ENCODE measurements at regions not wholly inside any gene's neighbourhood (a gene's known extent, or its start where the extent isn't known, plus 50 kb on each side); places are given as distances from the start of the nearest gene placed in this dataset.
A peak's percentile ranks its signal among the peaks of the same experiment; 100 is the strongest.

DNA sequence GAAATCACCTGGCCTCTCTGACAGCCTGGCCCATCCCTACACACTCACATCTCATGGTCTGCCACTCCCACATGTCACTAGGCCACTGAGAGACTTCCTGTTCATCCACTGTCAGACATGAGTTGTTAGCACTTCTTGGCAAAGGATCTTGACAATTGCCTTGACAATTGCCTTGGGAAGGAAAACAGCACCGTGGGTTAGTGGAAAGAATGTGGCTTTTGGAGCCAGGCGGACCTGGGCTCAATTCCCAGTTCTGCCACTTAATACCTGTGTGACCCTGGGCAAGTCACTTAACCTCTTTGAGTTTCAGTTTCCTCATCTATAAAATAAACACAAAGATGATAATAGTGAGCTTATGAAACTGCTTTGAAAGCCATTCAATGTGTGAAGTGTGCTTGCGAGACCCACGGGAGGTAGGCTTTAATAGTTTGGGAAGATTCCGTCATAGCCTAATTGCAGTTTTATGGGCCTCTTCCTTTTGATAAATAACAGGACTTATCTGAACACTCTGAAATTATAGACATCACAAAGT is 250.4 kb downstream of the C12orf75 start:
- TF ChIP-seq YY1 (IDR thresholded peaks at IDR 0.05; ENCODE audit: low read depth) = peak; percentile 39; the same call in 1 of the 2 replicates
- TF ChIP-seq MAX (IDR thresholded peaks at IDR 0.05) = peak; percentile 54
- TF ChIP-seq NFIC (IDR thresholded peaks at IDR 0.05) = peak; percentile 99
- TF ChIP-seq TEAD4 (IDR thresholded peaks at IDR 0.05) = peak; percentile 89
- TF ChIP-seq TCF12 (IDR thresholded peaks at IDR 0.05; ENCODE audit: low read depth) = peak; percentile 96
- TF ChIP-seq FOXM1 (IDR thresholded peaks at IDR 0.05; ENCODE audit: borderline replicate concordance, low read depth) = peak; percentile 96
- no peak for TF ChIP-seq CREB1 (IDR thresholded peaks at IDR 0.05; ENCODE audit: low read depth)
- no peak for TF ChIP-seq ZBTB7A (IDR thresholded peaks at IDR 0.05; ENCODE audit: low read depth)
- TF ChIP-seq, protein P1, sequence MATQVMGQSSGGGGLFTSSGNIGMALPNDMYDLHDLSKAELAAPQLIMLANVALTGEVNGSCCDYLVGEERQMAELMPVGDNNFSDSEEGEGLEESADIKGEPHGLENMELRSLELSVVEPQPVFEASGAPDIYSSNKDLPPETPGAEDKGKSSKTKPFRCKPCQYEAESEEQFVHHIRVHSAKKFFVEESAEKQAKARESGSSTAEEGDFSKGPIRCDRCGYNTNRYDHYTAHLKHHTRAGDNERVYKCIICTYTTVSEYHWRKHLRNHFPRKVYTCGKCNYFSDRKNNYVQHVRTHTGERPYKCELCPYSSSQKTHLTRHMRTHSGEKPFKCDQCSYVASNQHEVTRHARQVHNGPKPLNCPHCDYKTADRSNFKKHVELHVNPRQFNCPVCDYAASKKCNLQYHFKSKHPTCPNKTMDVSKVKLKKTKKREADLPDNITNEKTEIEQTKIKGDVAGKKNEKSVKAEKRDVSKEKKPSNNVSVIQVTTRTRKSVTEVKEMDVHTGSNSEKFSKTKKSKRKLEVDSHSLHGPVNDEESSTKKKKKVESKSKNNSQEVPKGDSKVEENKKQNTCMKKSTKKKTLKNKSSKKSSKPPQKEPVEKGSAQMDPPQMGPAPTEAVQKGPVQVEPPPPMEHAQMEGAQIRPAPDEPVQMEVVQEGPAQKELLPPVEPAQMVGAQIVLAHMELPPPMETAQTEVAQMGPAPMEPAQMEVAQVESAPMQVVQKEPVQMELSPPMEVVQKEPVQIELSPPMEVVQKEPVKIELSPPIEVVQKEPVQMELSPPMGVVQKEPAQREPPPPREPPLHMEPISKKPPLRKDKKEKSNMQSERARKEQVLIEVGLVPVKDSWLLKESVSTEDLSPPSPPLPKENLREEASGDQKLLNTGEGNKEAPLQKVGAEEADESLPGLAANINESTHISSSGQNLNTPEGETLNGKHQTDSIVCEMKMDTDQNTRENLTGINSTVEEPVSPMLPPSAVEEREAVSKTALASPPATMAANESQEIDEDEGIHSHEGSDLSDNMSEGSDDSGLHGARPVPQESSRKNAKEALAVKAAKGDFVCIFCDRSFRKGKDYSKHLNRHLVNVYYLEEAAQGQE (IDR thresholded peaks at IDR 0.05; ENCODE audit: low read depth) = peak; percentile 11; the same call in 1 of the 2 replicates
- 0 out of 2 replicates have a peak, but pooled peaks have one; percentile 38 for TF ChIP-seq CEBPB (IDR thresholded peaks at IDR 0.05)
- TF ChIP-seq EP300 (IDR thresholded peaks at IDR 0.05; ENCODE audit: borderline replicate concordance) = peak; percentile 98
- TF ChIP-seq, protein P2, sequence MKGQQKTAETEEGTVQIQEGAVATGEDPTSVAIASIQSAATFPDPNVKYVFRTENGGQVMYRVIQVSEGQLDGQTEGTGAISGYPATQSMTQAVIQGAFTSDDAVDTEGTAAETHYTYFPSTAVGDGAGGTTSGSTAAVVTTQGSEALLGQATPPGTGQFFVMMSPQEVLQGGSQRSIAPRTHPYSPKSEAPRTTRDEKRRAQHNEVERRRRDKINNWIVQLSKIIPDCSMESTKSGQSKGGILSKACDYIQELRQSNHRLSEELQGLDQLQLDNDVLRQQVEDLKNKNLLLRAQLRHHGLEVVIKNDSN (IDR thresholded peaks at IDR 0.05) = no peak

GRCh38 chr12:105581420-105581819 is 250.9 kb downstream of the C12orf75 start:
- TF ChIP-seq, protein P2 (IDR thresholded peaks at IDR 0.05) = no peak
- TF ChIP-seq YY1 (IDR thresholded peaks at IDR 0.05; ENCODE audit: low read depth) (no peak), NFIC (IDR thresholded peaks at IDR 0.05) (no peak), ZBTB7A (IDR thresholded peaks at IDR 0.05; ENCODE audit: low read depth) (no peak), EP300 (IDR thresholded peaks at IDR 0.05; ENCODE audit: borderline replicate concordance) (no peak), TEAD4 (IDR thresholded peaks at IDR 0.05) (peak; percentile 44; the same call in 1 of the 2 replicates), MAX (IDR thresholded peaks at IDR 0.05) (no peak)

DNA sequence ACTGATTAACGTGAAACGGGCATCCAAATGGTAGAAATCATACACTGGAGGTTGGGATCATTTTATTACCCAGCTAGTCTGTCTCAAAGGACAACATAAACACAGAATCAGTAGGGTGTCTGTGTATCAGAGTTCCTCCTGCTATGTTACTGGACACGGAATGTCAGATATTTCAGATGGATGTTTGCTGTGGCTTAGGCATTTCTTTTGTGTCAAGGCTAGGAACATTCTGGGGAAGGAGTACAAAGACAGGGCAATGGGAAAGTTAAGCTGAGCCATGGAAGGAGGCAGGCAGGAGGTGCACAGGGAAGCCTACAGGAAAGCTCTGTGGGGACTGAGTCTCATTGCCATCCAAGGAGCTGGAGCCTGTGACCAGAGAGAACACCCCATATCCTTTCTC is 254.6 kb downstream of the C12orf75 start:
- no peak for TF ChIP-seq EP300 (IDR thresholded peaks at IDR 0.05; ENCODE audit: borderline replicate concordance)
- no peak for TF ChIP-seq TAF1 (IDR thresholded peaks at IDR 0.05; ENCODE audit: low read depth)
- TF ChIP-seq ZBTB7A (IDR thresholded peaks at IDR 0.05; ENCODE audit: low read depth) = no peak
- no peak for TF ChIP-seq TCF12 (IDR thresholded peaks at IDR 0.05; ENCODE audit: low read depth)

- TF ChIP-seq TCF12 (IDR thresholded peaks at IDR 0.05; ENCODE audit: low read depth) (peak; percentile 75), RAD21 (IDR thresholded peaks at IDR 0.05; ENCODE audit: low read depth) (no peak), NFIC (IDR thresholded peaks at IDR 0.05) (peak; percentile 76), EP300 (IDR thresholded peaks at IDR 0.05; ENCODE audit: borderline replicate concordance) (peak; percentile 75), TEAD4 (IDR thresholded peaks at IDR 0.05) (peak; percentile 59; the same call in 1 of the 2 replicates)
These were observed 256.7 kb downstream of the C12orf75 start for GRCh38 chr12:105587237-105587636.

- TF ChIP-seq, protein P2 (IDR thresholded peaks at IDR 0.05) = no peak
- peak; percentile 46 for TF ChIP-seq MAX (IDR thresholded peaks at IDR 0.05)
- TF ChIP-seq CEBPB (IDR thresholded peaks at IDR 0.05) = no peak
- no peak for TF ChIP-seq EGR1 (IDR thresholded peaks at IDR 0.05)
- TF ChIP-seq FOXM1 (IDR thresholded peaks at IDR 0.05; ENCODE audit: borderline replicate concordance, low read depth) = peak; percentile 51; the same call in 1 of the 2 replicates
- TF ChIP-seq TEAD4 (IDR thresholded peaks at IDR 0.05) = peak; percentile 93
- TF ChIP-seq YY1 (IDR thresholded peaks at IDR 0.05; ENCODE audit: low read depth) = no peak
- TF ChIP-seq, protein P1 (IDR thresholded peaks at IDR 0.05; ENCODE audit: low read depth) = no peak
- 0 out of 2 replicates have a peak, but pooled peaks have one; percentile 27 for TF ChIP-seq TCF12 (IDR thresholded peaks at IDR 0.05; ENCODE audit: low read depth)
- peak; percentile 73 for TF ChIP-seq NFIC (IDR thresholded peaks at IDR 0.05)
- no peak for TF ChIP-seq TAF1 (IDR thresholded peaks at IDR 0.05; ENCODE audit: low read depth)
- no peak for TF ChIP-seq CREB1 (IDR thresholded peaks at IDR 0.05; ENCODE audit: low read depth)
- no peak for TF ChIP-seq ZBTB7A (IDR thresholded peaks at IDR 0.05; ENCODE audit: low read depth)
- TF ChIP-seq RAD21 (IDR thresholded peaks at IDR 0.05; ENCODE audit: low read depth) = 0 out of 2 replicates have a peak, but pooled peaks have one; percentile 3
- peak; percentile 84 for TF ChIP-seq EP300 (IDR thresholded peaks at IDR 0.05; ENCODE audit: borderline replicate concordance)
These were observed 257.6 kb downstream of the C12orf75 start for GRCh38 chr12:105588106-105588505.
